ENCODE measurements at regions not wholly inside any gene's neighbourhood (a gene's known extent, or its start where the extent isn't known, plus 50 kb on each side); places are given as distances from the start of the nearest gene placed in this dataset.

- no peak for DNase-seq
Measured at GRCh38 chr4:152089584-152089983, 328.8 kb upstream of the GATB start.

GRCh38 chr4:152087335-152087734, 326.5 kb upstream of the GATB start:
- no peak for DNase-seq

- no peak for DNase-seq
Measured at GRCh38 chr4:152085657-152086056, 324.9 kb upstream of the GATB start.

GRCh38 chr4:152083338-152083737, 322.5 kb upstream of the GATB start:
- DNase-seq, result no peak

GRCh38 chr4:152081024-152081423, 320.2 kb upstream of the GATB start:
- no peak for DNase-seq

GRCh38 chr4:152079543-152080293, 318.9 kb upstream of the GATB start:
- DNase-seq, result no peak

GRCh38 chr4:152079079-152079478, 318.3 kb upstream of the GATB start:
- no peak for DNase-seq

- no peak for DNase-seq
Measured at GRCh38 chr4:152077582-152077981, 316.8 kb upstream of the GATB start.

- DNase-seq, result no peak
Measured at GRCh38 chr4:152075253-152075928, 314.6 kb upstream of the GATB start.

- no peak for DNase-seq
Measured at GRCh38 chr4:152074573-152074972, 313.8 kb upstream of the GATB start.

- DNase-seq, result no peak
Measured at GRCh38 chr4:152074088-152074437, 313.3 kb upstream of the GATB start.

- DNase-seq, result no peak
Measured at GRCh38 chr4:152073351-152074087, 312.7 kb upstream of the GATB start.

GRCh38 chr4:152072906-152073305, 312.1 kb upstream of the GATB start:
- DNase-seq, result no peak

- no peak for DNase-seq
Measured at GRCh38 chr4:152072001-152072485, 311.2 kb upstream of the GATB start.

GRCh38 chr4:152070854-152071253, 310.0 kb upstream of the GATB start:
- DNase-seq, result no peak

- no peak for DNase-seq
Measured at GRCh38 chr4:152068866-152069265, 308.1 kb upstream of the GATB start.

- no peak for DNase-seq
Measured at GRCh38 chr4:152065545-152065944, 304.7 kb upstream of the GATB start.

- DNase-seq, result no peak
Measured at GRCh38 chr4:152064753-152065152, 303.9 kb upstream of the GATB start.

- no peak for DNase-seq
Measured at GRCh38 chr4:152064282-152064681, 303.5 kb upstream of the GATB start.

- no peak for DNase-seq
Measured at GRCh38 chr4:152063621-152064240, 302.9 kb upstream of the GATB start.

GRCh38 chr4:152062936-152063620, 302.3 kb upstream of the GATB start:
- no peak for DNase-seq

GRCh38 chr4:152054731-152055130, 293.9 kb upstream of the GATB start:
- no peak for DNase-seq
